ENCODE measurements at regions not wholly inside any gene's neighbourhood (a gene's known extent, or its start where the extent isn't known, plus 50 kb on each side); places are given as distances from the start of the nearest gene placed in this dataset.

GRCh38 chr4:110681381-110681780 is 58.5 kb upstream of the PITX2 start:
- no peak for DNase-seq (ENCODE audit: insufficient read length, low spot score, missing footprints)
- Histone ChIP-seq H3K4me3 (ENCODE audit: insufficient read depth, low read length) (no peak overlapping the region), H3K27ac (ENCODE audit: low read depth, low read length) (no peak overlapping the region), H4K20me1 (ENCODE audit: insufficient read depth, low read length) (no peaks in the 10 kb centered on the region), H3K27me3 (ENCODE audit: insufficient read depth, low read length) (peaks cover 2% of the 10 kb centered on the region), H2AFZ (ENCODE audit: low read length) (no peak overlapping the region), H3K4me1 (ENCODE audit: insufficient read depth, low read length) (no peaks in the 10 kb centered on the region), H3K9me3 (ENCODE audit: low read depth, low read length) (no peaks in the 10 kb centered on the region), H3K79me2 (ENCODE audit: insufficient read depth, low read length) (no peaks in the 10 kb centered on the region), H3K4me2 (ENCODE audit: insufficient read depth, low read length) (no peak overlapping the region), H3K36me3 (ENCODE audit: insufficient read depth, low read length) (no peaks in the 10 kb centered on the region)
- no peak for TF ChIP-seq CTCF (IDR thresholded peaks at IDR 0.05; ENCODE audit: extremely low read depth, low read depth, low read length)

GRCh38 chr4:110682311-110682710 is 59.4 kb upstream of the PITX2 start:
- DNase-seq (ENCODE audit: insufficient read length, low spot score, missing footprints), result no peak
- no peak for TF ChIP-seq CTCF (IDR thresholded peaks at IDR 0.05; ENCODE audit: extremely low read depth, low read depth, low read length)
- H3K36me3 ChIP-seq (ENCODE audit: insufficient read depth, low read length), result no peaks in the 10 kb centered on the region
- no peak overlapping the region for H2AFZ ChIP-seq (ENCODE audit: low read length)
- H3K27ac ChIP-seq (ENCODE audit: low read depth, low read length), result no peak overlapping the region
- peaks cover 2% of the 10 kb centered on the region for H3K27me3 ChIP-seq (ENCODE audit: insufficient read depth, low read length)
- H3K4me1 ChIP-seq (ENCODE audit: insufficient read depth, low read length), result no peaks in the 10 kb centered on the region
- no peak overlapping the region for H3K4me2 ChIP-seq (ENCODE audit: insufficient read depth, low read length)
- H3K79me2 ChIP-seq (ENCODE audit: insufficient read depth, low read length), result no peaks in the 10 kb centered on the region
- H3K9me3 ChIP-seq (ENCODE audit: low read depth, low read length), result no peaks in the 10 kb centered on the region
- no peak overlapping the region for H3K4me3 ChIP-seq (ENCODE audit: insufficient read depth, low read length)
- no peaks in the 10 kb centered on the region for H4K20me1 ChIP-seq (ENCODE audit: insufficient read depth, low read length)

GRCh38 chr4:110683601-110684000 is 60.7 kb upstream of the PITX2 start:
- no peaks in the 10 kb centered on the region for H3K27me3 ChIP-seq (ENCODE audit: insufficient read depth, low read length)
- no peak for DNase-seq (ENCODE audit: insufficient read length, low spot score, missing footprints)

GRCh38 chr4:110702326-110702725 is 79.4 kb upstream of the PITX2 start:
- DNase-seq (ENCODE audit: insufficient read length, low spot score, missing footprints), result no peak
- TF ChIP-seq CTCF (IDR thresholded peaks at IDR 0.05; ENCODE audit: extremely low read depth, low read depth, low read length), result no peak
- no peak overlapping the region for H2AFZ ChIP-seq (ENCODE audit: low read length)

More at GRCh38 chr4:110683601-110684000, 60.7 kb upstream of the PITX2 start:
- H2AFZ ChIP-seq (ENCODE audit: low read length), result no peak overlapping the region
- no peak for TF ChIP-seq CTCF (IDR thresholded peaks at IDR 0.05; ENCODE audit: extremely low read depth, low read depth, low read length)
- no peaks in the 10 kb centered on the region for H4K20me1 ChIP-seq (ENCODE audit: insufficient read depth, low read length)
- H3K4me2 ChIP-seq (ENCODE audit: insufficient read depth, low read length), result no peak overlapping the region
- no peaks in the 10 kb centered on the region for H3K4me1 ChIP-seq (ENCODE audit: insufficient read depth, low read length)
- no peak overlapping the region for H3K4me3 ChIP-seq (ENCODE audit: insufficient read depth, low read length)
- no peaks in the 10 kb centered on the region for H3K9me3 ChIP-seq (ENCODE audit: low read depth, low read length)
- no peak overlapping the region for H3K27ac ChIP-seq (ENCODE audit: low read depth, low read length)
- no peaks in the 10 kb centered on the region for H3K79me2 ChIP-seq (ENCODE audit: insufficient read depth, low read length)
- H3K36me3 ChIP-seq (ENCODE audit: insufficient read depth, low read length), result no peaks in the 10 kb centered on the region

More at GRCh38 chr4:110702326-110702725, 79.4 kb upstream of the PITX2 start:
- no peak overlapping the region for H3K4me2 ChIP-seq (ENCODE audit: insufficient read depth, low read length)
- no peaks in the 10 kb centered on the region for H3K36me3 ChIP-seq (ENCODE audit: insufficient read depth, low read length)
- H3K79me2 ChIP-seq (ENCODE audit: insufficient read depth, low read length), result no peaks in the 10 kb centered on the region
- no peaks in the 10 kb centered on the region for H3K4me1 ChIP-seq (ENCODE audit: insufficient read depth, low read length)
- no peaks in the 10 kb centered on the region for H4K20me1 ChIP-seq (ENCODE audit: insufficient read depth, low read length)
- H3K27me3 ChIP-seq (ENCODE audit: insufficient read depth, low read length), result no peaks in the 10 kb centered on the region
- H3K9me3 ChIP-seq (ENCODE audit: low read depth, low read length), result no peaks in the 10 kb centered on the region
- H3K4me3 ChIP-seq (ENCODE audit: insufficient read depth, low read length), result no peak overlapping the region
- H3K27ac ChIP-seq (ENCODE audit: low read depth, low read length), result no peak overlapping the region

Data from osteoblast (primary cell).